ENCODE measurements at regions not wholly inside any gene's neighbourhood (a gene's known extent, or its start where the extent isn't known, plus 50 kb on each side); places are given as distances from the start of the nearest gene placed in this dataset.
A peak's percentile ranks its signal among the peaks of the same experiment; 100 is the strongest.
"Not testable (repeated sequence)": the region's sequence is repeated elsewhere in the genome, so short reads cannot be mapped to it uniquely, and the experiment has no call there.

DNA sequence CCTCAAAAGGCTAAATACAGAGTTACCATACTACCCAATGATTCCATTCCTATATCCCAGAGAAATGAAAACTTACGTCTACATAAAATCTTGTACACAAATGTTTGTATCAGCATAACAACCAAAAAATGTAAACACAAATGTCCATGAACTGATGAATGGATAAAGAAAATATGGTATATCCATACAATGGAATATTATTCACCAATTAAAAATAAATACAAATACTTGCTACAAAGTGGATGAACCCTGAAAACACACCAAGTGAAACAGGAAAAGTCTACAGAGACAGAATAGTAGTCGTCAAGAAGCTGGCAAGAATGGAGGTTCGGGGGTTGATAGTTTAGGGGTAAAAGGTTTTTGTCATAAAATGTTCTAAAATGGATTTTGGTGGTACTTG, 54.0 kb upstream of the ANKRD28 start:
- Mint-ChIP-seq H3K4me3 (no peak overlapping the region), H3K27me3 (ENCODE audit: low read depth) (no peaks in the 10 kb centered on the region), H3K36me3 (ENCODE audit: low read depth) (peaks cover 16% of the 10 kb centered on the region), H3K9me3 (peaks cover 1% of the 10 kb centered on the region), H3K4me1 (ENCODE audit: low read depth) (peaks cover 17% of the 10 kb centered on the region), H3K27ac (no peak overlapping the region)
- intact Hi-C loops (cut with micrococcal nuclease) = no loop called here
- CTCF ChIA-PET = no interaction called here
- no peak for DNase-seq

DNA sequence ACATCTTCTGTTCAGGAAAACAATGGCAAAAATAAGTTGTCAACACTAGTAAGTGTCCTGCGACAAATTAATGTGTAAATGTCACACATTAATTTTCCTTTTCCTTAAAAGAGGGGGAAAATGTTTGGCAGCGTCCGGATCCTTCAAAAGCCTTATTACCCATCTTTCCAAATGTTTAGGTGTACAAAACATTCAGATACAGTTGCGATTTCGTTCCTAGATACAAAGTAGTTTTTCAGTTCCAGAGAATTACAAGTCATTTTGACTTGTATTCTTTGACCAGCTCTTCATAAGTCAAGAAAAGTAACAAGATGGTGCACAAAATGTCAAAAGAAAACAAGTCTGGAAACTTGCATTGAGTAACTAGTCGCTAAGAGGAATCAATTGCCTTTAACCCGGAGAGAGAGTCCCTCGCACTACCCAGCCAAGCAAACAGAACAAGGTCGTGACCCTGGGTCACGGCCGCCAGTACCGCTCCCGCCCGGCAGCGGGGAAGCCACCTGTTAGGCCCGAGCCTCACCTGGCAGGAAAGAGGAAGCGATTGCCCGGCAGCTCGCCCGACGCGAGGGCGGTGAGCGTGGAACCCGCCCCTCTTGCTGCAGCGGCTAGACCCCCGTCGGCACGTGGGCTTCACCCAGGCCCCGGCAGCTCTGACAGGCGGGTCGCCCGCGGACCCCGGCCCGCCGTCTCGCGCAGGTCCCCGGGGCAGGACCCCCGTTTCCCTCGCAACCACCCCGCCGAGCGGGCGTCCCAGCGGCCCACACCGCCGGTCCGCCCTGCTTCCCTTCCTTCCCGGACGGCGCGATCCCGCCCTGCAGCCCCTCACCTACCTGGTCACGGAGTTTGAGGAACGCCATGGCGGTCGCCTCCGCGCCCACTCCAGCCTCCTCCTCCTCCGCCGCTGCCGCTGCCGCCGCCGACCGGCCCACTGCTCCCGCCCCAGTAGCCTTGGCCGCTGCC, 61.0 kb upstream of the ANKRD28 start:
- peaks cover 15% of the 10 kb centered on the region for H3K36me3 Mint-ChIP-seq (ENCODE audit: low read depth)
- H3K27ac Mint-ChIP-seq = peak overlapping the region; percentile 79
- no peaks in the 10 kb centered on the region for H3K27me3 Mint-ChIP-seq (ENCODE audit: low read depth)
- peak; percentile 75 for DNase-seq
- CTCF ChIA-PET = no interaction called here
- intact Hi-C loops (cut with micrococcal nuclease) = loop anchor here (1.0 to 2.0 kb wide), 3 partner anchors 42 to 652 kb away; partner anchors contain the start of genes BTD, CAPN7 and HACL1
- H3K4me1 Mint-ChIP-seq (ENCODE audit: low read depth) = peaks cover 40% of the 10 kb centered on the region
- H3K4me3 Mint-ChIP-seq = peak overlapping the region; percentile 98
- no peaks in the 10 kb centered on the region for H3K9me3 Mint-ChIP-seq

DNA sequence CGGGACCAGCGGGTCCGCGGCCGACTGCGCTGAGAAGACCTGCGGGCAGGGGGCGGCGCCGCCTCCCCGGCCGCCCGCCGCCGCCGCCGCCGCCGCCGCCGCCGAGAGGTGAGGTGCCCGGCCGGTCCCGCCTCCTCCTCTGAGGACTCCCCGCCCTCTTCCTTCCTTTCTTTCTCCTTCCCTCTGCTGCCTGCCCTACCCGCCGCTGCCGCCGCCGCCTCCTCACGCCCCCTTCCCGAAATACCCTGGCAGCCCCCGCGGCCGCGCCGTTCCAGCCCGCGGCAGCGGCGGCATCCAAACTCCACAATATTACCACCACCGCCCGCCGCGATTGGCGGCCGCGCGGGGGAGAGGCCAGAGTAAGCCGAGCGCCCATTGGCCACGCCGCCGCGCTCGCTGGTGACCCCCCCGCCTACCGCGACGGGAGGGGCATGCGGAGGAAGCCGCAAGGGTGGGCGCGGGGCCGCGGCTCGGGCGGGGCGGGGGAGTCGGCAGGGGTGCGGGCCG, 61.8 kb upstream of the ANKRD28 start:
- Mint-ChIP-seq H3K27me3 (ENCODE audit: low read depth) (no peaks in the 10 kb centered on the region), H3K4me1 (ENCODE audit: low read depth) (peaks cover 40% of the 10 kb centered on the region)

DNA sequence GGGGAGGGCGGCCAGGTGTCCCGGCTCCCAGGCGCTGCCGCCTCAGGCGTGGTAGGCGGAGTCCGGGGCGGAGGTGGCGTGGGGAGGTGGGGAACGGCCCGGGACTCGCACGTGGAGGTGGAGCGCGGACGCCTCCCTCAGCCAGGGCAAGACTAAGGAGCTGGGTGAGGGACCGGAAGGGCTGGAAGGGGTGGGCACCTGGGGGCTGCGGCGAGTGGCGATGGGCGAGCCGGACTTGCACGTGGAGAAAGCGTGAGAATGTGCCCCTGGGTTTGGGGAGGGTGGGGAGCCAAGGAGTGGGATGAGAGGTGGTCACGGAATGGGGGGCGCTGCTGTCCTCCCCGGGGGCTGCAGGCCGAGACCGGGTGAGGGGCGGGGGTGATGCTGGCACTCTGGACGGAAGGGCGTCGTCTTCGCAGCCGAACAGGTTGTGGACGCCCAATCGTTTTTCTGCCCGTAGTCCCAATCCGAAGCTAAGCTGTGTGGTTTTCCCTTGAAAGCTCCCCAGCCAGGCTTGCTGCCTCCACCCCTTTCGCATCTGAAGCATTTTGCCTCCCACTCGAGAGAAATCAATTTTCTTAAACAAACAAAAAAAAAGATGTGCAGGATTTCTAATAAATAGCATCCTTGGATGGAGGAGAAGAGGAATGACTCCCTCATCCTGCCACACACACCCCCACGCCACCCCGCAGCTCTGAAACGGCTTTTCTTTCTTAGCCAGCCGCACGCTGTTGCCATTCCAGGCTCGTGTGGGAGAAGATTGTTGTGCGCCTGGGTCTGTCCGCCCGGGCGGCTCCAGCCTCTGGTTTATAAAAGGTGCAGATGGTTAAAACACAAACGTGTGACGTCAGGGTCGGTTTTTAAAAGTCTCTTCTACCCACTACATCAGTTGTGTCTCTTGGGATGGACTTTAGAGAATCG, 62.5 kb upstream of the ANKRD28 start:
- Mint-ChIP-seq H3K27ac (peak overlapping the region; percentile 53), H3K36me3 (ENCODE audit: low read depth) (peaks cover 5% of the 10 kb centered on the region), H3K9me3 (peaks cover 2% of the 10 kb centered on the region), H3K4me1 (ENCODE audit: low read depth) (peaks cover 35% of the 10 kb centered on the region), H3K27me3 (ENCODE audit: low read depth) (no peaks in the 10 kb centered on the region), H3K4me3 (peak overlapping the region; percentile 82)
- peak; percentile 59 for DNase-seq
- intact Hi-C loops (cut with micrococcal nuclease) = loop anchor here (1.0 kb wide), 1 partner anchor 230 kb away; no protein-coding TSS in a partner anchor
- CTCF ChIA-PET = interaction anchor here (0.6 kb wide), 1 partner anchor 274 kb away, joined by 3 read pairs; no protein-coding TSS in a partner anchor

More for the DNA sequence above, 61.8 kb upstream of the ANKRD28 start:
- intact Hi-C loops (cut with micrococcal nuclease) = loop anchor here (1.0 to 2.0 kb wide), 4 partner anchors 43 to 653 kb away; partner anchors contain the start of genes BTD, CAPN7 and HACL1
- CTCF ChIA-PET = no interaction called here
- H3K27ac Mint-ChIP-seq = peak overlapping the region; percentile 91
- peak overlapping the region; percentile 98 for H3K4me3 Mint-ChIP-seq
- H3K36me3 Mint-ChIP-seq (ENCODE audit: low read depth) = peaks cover 10% of the 10 kb centered on the region
- DNase-seq = peak; percentile 75
- H3K9me3 Mint-ChIP-seq = no peaks in the 10 kb centered on the region

DNA sequence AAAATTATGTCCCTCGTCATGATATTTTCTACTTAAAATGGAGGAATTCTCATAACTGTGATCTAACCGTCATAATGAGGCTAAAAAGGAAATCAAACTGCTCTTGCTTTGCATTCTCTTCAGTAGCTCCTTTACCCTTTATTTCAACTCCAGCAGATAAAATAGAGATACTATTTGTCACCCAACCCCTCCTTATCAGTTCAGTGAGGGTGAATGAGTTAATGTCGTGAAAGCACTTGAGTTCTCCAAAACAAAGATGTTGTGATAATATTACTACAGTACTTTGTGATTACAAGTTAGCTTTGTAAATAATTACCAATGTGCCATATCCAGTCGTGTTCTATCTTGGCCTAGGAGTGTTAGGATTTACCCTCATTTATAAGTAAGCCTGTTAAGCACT, 63.4 kb upstream of the ANKRD28 start:
- Mint-ChIP-seq H3K9me3 (peaks cover 2% of the 10 kb centered on the region), H3K27me3 (ENCODE audit: low read depth) (no peaks in the 10 kb centered on the region), H3K36me3 (ENCODE audit: low read depth) (peaks cover 1% of the 10 kb centered on the region), H3K27ac (no peak overlapping the region), H3K4me3 (peak overlapping the region; percentile 82), H3K4me1 (ENCODE audit: low read depth) (peaks cover 28% of the 10 kb centered on the region)
- CTCF ChIA-PET = no interaction called here
- intact Hi-C loops (cut with micrococcal nuclease) = no loop called here
- DNase-seq = no peak

DNA sequence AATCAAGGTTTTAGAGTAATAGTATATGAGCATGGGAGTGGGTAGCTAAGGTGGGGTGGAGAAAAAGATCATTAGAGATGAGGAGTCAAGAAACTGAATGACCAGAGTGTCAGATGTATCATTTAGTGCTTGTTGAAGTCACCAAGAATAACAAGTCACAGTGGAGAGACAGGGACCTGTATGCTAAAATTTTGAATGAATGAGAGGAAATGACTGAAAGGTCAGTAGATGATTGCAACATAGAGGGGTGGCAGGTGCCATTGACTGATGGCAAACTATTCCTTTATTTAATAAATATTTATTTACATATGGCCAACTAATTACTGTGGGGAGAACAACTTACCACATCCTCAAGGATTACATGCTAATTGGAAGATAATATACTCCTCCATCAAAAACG, 75.0 kb upstream of the ANKRD28 start:
- no peak for DNase-seq
- no peaks in the 10 kb centered on the region for H3K27me3 Mint-ChIP-seq (ENCODE audit: low read depth)
- no peaks in the 10 kb centered on the region for H3K4me1 Mint-ChIP-seq (ENCODE audit: low read depth)
- H3K4me3 Mint-ChIP-seq = no peak overlapping the region
- intact Hi-C loops (cut with micrococcal nuclease) = no loop called here
- peaks cover 2% of the 10 kb centered on the region for H3K36me3 Mint-ChIP-seq (ENCODE audit: low read depth)
- CTCF ChIA-PET = no interaction called here
- no peak overlapping the region for H3K27ac Mint-ChIP-seq
- H3K9me3 Mint-ChIP-seq = peaks cover 2% of the 10 kb centered on the region

DNA sequence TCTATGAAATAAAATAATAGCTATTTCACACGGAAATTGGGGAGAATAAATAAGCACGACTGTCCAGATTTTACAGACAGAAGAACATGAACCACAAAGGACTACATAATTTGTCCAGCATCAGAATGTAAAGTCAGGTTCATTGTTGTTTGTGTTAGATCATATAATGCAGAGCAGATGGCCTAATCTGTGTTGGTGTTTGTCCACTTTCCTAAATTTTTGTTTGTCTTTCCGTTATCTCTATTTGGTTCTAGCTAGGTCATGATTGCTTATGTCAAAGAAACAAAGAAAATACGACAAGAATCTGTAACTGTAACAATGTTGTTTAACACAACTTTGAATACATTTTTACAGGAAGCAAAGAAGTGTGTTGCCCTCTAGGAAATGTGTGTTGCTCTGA, 75.6 kb upstream of the ANKRD28 start:
- Mint-ChIP-seq H3K9me3 (peaks cover 2% of the 10 kb centered on the region), H3K4me1 (ENCODE audit: low read depth) (no peaks in the 10 kb centered on the region), H3K36me3 (ENCODE audit: low read depth) (peaks cover 2% of the 10 kb centered on the region), H3K27ac (no peak overlapping the region), H3K4me3 (no peak overlapping the region), H3K27me3 (ENCODE audit: low read depth) (no peaks in the 10 kb centered on the region)
- intact Hi-C loops (cut with micrococcal nuclease) = no loop called here
- no peak for DNase-seq
- CTCF ChIA-PET = no interaction called here

DNA sequence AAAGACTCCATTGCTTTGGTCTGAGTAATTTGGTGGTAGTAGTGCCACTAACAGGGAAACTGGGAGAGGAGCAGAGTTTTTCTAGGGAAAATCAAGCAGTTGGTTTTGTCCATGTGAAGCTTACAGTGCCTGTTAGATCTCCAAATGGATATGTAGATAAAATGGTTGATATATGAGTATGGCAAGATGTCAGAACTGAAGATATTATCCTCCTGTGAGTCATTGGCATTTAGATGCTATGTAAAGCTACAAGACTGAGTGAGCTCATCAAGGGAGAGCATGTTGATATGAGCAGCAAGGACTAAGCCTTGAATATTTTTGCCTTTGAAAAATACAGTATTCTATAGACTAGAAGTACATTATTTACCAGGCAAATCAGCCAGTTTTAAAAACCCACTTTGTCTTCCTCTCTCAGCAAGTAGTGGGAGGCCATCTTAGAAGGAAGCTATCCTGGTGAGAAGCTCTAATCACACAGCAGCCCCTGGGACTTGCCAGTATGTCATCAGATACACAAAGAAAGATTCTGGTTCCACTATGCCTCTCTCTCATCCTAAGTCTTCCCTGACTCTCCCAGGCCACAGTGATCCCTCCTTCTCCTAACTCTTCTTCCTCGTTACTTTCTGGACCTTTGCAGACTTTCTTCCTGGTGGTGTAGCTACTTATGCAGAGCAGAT, 77.4 kb upstream of the ANKRD28 start:
- DNase-seq = no peak
- Mint-ChIP-seq H3K4me1 (ENCODE audit: low read depth) (no peaks in the 10 kb centered on the region), H3K9me3 (peaks cover 2% of the 10 kb centered on the region), H3K4me3 (no peak overlapping the region), H3K27me3 (ENCODE audit: low read depth) (no peaks in the 10 kb centered on the region), H3K36me3 (ENCODE audit: low read depth) (peaks cover 2% of the 10 kb centered on the region), H3K27ac (no peak overlapping the region)
- intact Hi-C loops (cut with micrococcal nuclease) = no loop called here
- CTCF ChIA-PET = interaction anchor here (0.6 to 1.6 kb wide), 2 partner anchors 28 to 277 kb away, joined by 3 to 4 read pairs; no protein-coding TSS in a partner anchor

DNA sequence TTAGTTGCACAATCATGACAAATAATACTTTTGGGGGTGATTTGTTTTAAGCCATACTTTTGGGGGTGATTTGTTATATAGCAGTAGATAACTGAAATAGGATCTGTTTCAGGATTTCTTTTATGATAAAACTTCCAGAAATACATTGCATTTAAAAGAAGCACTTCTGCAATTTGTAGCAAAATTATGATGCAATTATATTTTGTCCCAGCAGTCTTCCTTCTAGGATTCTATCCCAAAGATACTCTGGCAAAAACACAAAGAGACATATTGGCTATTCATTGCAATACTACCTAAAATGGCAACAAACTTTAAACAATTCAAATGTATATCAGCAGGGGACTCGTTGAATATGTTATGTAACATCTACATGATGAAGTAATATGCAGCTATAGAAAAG, 78.9 kb upstream of the ANKRD28 start:
- H3K27ac Mint-ChIP-seq = no peak overlapping the region
- H3K9me3 Mint-ChIP-seq = peaks cover 2% of the 10 kb centered on the region
- no peak overlapping the region for H3K4me3 Mint-ChIP-seq
- H3K27me3 Mint-ChIP-seq (ENCODE audit: low read depth) = no peaks in the 10 kb centered on the region
- no peaks in the 10 kb centered on the region for H3K4me1 Mint-ChIP-seq (ENCODE audit: low read depth)
- CTCF ChIA-PET = interaction anchor here (1.6 kb wide), 1 partner anchor 30 kb away, joined by 4 read pairs; no protein-coding TSS in a partner anchor
- no peak for DNase-seq
- peaks cover 2% of the 10 kb centered on the region for H3K36me3 Mint-ChIP-seq (ENCODE audit: low read depth)
- intact Hi-C loops (cut with micrococcal nuclease) = no loop called here

DNA sequence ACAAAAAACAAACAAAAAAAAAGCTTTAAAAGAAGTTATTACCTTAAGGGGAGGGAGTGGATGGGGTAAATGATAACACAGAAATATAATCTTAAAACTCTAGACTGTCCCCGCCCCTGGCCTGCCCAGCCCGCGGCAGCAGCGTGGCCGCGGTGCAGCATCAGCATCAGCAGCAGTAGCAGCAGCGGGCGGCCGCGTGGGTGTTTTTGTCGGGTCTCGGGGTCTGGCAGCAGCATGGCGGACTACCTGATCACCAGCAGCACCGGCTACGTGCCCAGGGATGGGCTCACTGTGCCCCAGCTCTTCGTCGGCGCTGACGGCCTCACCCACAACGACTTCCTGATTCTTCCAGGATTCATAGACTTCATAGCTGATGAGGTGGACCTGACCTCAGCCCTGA, 80.0 kb upstream of the ANKRD28 start:
- CTCF ChIA-PET = no interaction called here
- no peak overlapping the region for H3K4me3 Mint-ChIP-seq
- intact Hi-C loops (cut with micrococcal nuclease) = no loop called here
- no peaks in the 10 kb centered on the region for H3K27me3 Mint-ChIP-seq (ENCODE audit: low read depth)
- DNase-seq = no peak
- no peak overlapping the region for H3K27ac Mint-ChIP-seq
- peaks cover 2% of the 10 kb centered on the region for H3K9me3 Mint-ChIP-seq
- H3K4me1 Mint-ChIP-seq (ENCODE audit: low read depth) = no peaks in the 10 kb centered on the region
- peaks cover 2% of the 10 kb centered on the region for H3K36me3 Mint-ChIP-seq (ENCODE audit: low read depth)

DNA sequence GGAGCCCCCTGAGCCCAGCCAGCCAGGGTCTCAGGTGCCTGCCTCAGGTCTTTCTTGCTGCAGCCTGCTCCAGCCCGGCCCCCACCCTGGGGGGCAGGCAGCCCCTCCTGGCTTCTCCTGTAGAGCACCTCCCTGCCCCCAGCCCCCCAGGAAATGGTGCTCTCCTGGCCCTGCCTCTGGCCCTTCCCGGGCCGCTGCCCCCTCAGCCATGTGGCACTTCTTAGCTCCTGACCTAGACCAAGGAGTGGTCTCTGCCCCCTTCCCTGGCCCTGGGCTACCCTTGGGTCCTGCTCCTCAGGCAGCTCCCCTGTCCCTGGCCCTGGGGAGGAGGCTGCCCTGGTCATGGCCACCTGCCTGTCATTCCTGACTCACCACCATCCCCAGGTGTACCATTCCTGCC, 82.0 kb upstream of the ANKRD28 start:
- not testable (repeated sequence) for H3K36me3 Mint-ChIP-seq (ENCODE audit: low read depth)

DNA sequence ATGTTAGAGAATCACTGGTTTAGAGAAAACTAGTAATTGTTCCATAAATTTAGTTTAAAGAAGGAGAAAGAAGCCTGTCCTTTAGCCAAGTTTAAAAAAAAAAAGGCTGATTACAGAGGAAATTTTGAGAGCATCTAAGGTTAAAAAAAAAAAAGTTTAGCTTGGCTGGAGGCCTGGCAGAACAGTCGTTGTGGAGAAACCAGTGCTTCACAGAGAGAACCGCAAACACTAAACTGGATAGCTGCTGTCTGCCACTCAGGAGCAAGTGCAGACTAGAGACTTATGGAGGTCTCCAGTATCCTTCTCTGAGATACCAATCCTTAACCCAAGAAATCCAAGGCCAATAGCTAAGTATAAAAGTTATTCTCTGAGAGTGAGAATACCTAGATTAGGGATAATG, 84.8 kb upstream of the ANKRD28 start:
- CTCF ChIA-PET = no interaction called here

More for the DNA sequence above, 82.0 kb upstream of the ANKRD28 start:
- H3K27ac Mint-ChIP-seq; H3K4me1 Mint-ChIP-seq (ENCODE audit: low read depth); H3K4me3 Mint-ChIP-seq; CTCF ChIA-PET; H3K9me3 Mint-ChIP-seq; intact Hi-C loops (cut with micrococcal nuclease); DNase-seq; H3K27me3 Mint-ChIP-seq (ENCODE audit: low read depth): not testable (repeated sequence)

More for the DNA sequence above, 84.8 kb upstream of the ANKRD28 start:
- intact Hi-C loops (cut with micrococcal nuclease) = no loop called here
- Mint-ChIP-seq H3K27me3 (ENCODE audit: low read depth) (no peaks in the 10 kb centered on the region), H3K4me3 (no peak overlapping the region), H3K36me3 (ENCODE audit: low read depth) (no peaks in the 10 kb centered on the region), H3K27ac (no peak overlapping the region), H3K9me3 (peaks cover 7% of the 10 kb centered on the region), H3K4me1 (ENCODE audit: low read depth) (no peaks in the 10 kb centered on the region)
- DNase-seq = no peak
